ENCODE measurements at regions not wholly inside any gene's neighbourhood (a gene's known extent, or its start where the extent isn't known, plus 50 kb on each side); places are given as distances from the start of the nearest gene placed in this dataset.
"Not testable (repeated sequence)": the region's sequence is repeated elsewhere in the genome, so short reads cannot be mapped to it uniquely, and the experiment has no call there.

DNA sequence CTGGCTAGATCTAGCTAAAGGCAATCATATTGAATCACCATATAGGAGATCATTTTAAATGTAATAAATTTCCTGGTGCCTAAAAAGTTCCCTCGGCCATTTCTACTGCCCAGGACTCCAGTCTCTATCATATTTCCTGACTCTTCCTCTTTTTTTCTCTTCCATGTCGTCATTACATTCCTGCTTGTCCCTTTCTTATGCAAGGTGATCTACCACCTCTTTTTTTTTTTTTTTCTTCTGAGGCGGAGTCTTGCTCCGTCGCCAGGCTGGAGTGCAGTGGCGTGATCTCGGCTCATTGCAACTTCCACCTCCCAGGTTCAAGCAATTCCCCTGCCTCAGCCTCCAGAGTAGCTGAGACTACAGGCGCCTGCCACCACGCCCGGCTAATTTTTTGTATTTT is 82.7 kb upstream of the PDHA1 start:
- TF ChIP-seq POLR2A, EP300 (IDR thresholded peaks at IDR 0.05): not testable (repeated sequence)
- TF ChIP-seq, protein P1, sequence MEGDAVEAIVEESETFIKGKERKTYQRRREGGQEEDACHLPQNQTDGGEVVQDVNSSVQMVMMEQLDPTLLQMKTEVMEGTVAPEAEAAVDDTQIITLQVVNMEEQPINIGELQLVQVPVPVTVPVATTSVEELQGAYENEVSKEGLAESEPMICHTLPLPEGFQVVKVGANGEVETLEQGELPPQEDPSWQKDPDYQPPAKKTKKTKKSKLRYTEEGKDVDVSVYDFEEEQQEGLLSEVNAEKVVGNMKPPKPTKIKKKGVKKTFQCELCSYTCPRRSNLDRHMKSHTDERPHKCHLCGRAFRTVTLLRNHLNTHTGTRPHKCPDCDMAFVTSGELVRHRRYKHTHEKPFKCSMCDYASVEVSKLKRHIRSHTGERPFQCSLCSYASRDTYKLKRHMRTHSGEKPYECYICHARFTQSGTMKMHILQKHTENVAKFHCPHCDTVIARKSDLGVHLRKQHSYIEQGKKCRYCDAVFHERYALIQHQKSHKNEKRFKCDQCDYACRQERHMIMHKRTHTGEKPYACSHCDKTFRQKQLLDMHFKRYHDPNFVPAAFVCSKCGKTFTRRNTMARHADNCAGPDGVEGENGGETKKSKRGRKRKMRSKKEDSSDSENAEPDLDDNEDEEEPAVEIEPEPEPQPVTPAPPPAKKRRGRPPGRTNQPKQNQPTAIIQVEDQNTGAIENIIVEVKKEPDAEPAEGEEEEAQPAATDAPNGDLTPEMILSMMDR (IDR thresholded peaks at IDR 0.05) = not testable (repeated sequence)

All from upper lobe of left lung (tissue), 4 donors.